ENCODE measurements at regions not wholly inside any gene's neighbourhood (a gene's known extent, or its start where the extent isn't known, plus 50 kb on each side); places are given as distances from the start of the nearest gene placed in this dataset.

DNA sequence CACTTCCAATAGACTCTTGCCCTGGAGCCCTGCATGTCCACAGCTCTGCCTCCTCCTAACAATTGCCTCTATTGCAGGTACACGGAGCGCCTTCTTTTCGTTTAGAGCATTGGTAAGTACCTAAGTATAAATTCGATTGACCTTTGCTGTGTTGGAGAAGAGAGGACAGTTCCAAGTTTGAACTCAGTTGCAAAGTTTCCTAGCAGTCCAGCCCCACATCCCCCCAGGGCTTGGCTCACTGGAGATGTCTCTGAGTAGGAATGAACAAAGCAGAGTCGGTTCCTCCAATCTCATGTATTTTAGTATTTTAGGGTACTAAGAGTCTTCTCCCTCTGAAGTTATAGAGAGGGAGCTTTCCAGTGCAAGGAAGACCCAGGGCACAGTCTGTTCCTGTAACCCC lies 238.9 kb upstream of the AJAP1 start:
- H3K36me3 Mint-ChIP-seq (ENCODE audit: low read depth): no peaks in the 10 kb centered on the region
- no peak overlapping the region for H3K27ac Mint-ChIP-seq
- H3K27me3 Mint-ChIP-seq: peaks cover 9% of the 10 kb centered on the region
- no peak overlapping the region for H3K4me3 Mint-ChIP-seq
- H3K4me1 Mint-ChIP-seq (ENCODE audit: low read depth): no peaks in the 10 kb centered on the region
- H3K9me3 Mint-ChIP-seq: peaks cover 16% of the 10 kb centered on the region

DNA sequence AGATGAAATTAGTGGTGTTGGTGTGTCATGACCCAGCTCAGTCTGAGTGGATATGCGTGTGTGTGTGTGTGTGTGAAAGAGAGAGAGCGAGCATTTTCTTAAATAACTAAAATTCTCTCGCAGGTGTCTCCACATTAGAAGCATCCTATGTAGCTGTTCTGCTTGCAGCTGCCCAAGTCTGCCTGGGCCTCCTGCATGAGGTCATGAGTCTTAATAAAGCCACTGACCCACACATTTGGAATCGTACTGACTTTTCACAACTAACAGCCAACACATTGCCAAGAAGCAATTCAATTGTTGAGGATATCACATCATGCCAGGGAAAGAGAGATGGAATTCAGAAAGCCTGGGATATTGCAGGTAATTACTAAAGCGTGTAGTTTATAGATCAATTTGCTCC lies 238.2 kb upstream of the AJAP1 start:
- H3K9me3 Mint-ChIP-seq: peaks cover 16% of the 10 kb centered on the region

DNA sequence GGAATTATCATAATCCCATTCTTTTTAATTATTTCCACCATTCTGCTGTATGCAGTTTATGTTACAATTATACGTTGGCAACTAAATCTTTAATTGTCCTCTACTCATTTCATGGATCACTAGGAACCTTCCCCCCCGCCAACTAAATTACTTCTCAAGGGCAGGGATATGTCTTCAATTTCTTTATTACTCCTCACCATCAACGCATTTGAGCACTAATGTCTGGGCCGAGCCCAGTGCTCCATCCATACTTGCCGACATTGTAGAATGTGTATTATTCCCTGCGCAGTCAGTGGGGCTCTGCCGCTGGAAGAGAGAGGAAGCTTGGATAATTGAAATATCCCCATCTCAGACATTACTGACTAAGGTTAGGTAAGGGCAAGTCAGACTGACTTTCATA lies 236.4 kb upstream of the AJAP1 start:
- Mint-ChIP-seq H3K4me1 (ENCODE audit: low read depth) (no peaks in the 10 kb centered on the region), H3K9me3 (peaks cover 16% of the 10 kb centered on the region), H3K27ac (no peak overlapping the region), H3K36me3 (ENCODE audit: low read depth) (no peaks in the 10 kb centered on the region), H3K4me3 (no peak overlapping the region), H3K27me3 (peaks cover 17% of the 10 kb centered on the region)

More for the DNA sequence above, 238.2 kb upstream of the AJAP1 start:
- H3K36me3 Mint-ChIP-seq (ENCODE audit: low read depth): no peaks in the 10 kb centered on the region
- no peak overlapping the region for H3K27ac Mint-ChIP-seq
- no peaks in the 10 kb centered on the region for H3K4me1 Mint-ChIP-seq (ENCODE audit: low read depth)
- peaks cover 9% of the 10 kb centered on the region for H3K27me3 Mint-ChIP-seq
- H3K4me3 Mint-ChIP-seq: no peak overlapping the region

DNA sequence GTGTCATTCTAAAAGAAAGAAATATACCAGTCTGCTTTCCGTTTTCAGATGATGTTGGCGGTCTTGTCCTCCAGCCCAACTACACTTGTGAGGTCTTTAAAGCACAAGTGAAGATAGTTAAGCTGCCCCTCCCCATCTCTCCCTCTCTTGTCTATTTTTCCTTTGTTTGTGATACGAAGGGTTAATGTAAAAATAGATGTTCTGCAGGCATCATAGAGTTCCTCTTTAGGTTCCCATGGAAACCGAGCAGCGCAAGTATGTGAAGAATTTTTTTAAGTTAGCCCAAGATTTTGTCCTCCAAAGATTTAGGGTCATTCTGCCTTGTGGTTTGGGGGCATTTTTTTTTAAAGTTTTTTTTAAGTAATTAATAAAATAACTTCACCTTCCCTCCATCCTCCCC lies 232.4 kb upstream of the AJAP1 start:
- Mint-ChIP-seq H3K9me3 (peaks cover 12% of the 10 kb centered on the region), H3K36me3 (ENCODE audit: low read depth) (no peaks in the 10 kb centered on the region), H3K4me3 (no peak overlapping the region), H3K27me3 (peaks cover 13% of the 10 kb centered on the region), H3K4me1 (ENCODE audit: low read depth) (no peaks in the 10 kb centered on the region), H3K27ac (no peak overlapping the region)

DNA sequence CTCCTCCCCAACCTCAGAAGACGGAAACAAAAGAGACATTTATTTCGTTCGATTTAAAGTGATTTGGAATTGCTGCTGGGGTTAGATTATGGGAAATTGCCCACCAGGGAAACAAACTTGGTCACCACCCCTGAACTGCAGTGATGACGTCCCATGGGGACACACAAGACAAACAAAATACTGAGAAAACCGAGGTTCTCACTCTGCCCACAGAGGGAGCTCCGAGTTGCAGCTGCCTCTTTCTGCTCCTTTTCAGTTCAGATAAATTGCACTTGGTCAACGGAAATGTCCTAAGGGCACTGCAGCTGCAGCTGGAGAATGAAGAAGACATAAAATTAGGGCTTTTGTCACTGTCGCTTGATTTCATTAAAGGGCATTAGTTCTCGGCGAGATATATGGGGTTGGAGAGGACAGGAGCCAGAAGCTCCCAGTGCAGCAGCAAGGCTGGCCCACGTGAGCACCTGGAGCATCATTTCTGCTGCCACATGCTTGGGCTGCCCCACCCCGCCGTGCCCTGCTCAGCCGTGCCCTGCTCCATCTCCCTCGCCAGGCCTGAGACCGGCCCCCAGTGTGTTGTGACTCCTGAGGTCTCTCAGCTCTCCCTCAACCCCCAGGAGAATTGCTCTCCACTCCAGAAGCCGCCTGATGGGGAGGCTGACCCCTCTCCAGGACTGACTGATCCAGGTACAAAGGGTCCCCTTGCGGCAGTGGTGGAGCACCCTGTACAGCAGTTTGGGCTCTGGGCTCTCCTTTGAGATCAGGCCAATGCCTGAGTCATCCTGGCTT lies 231.7 kb upstream of the AJAP1 start:
- no peak overlapping the region for H3K27ac Mint-ChIP-seq
- peaks cover 13% of the 10 kb centered on the region for H3K27me3 Mint-ChIP-seq
- no peaks in the 10 kb centered on the region for H3K4me1 Mint-ChIP-seq (ENCODE audit: low read depth)
- H3K4me3 Mint-ChIP-seq: no peak overlapping the region
- H3K36me3 Mint-ChIP-seq (ENCODE audit: low read depth): no peaks in the 10 kb centered on the region
- H3K9me3 Mint-ChIP-seq: peaks cover 16% of the 10 kb centered on the region

DNA sequence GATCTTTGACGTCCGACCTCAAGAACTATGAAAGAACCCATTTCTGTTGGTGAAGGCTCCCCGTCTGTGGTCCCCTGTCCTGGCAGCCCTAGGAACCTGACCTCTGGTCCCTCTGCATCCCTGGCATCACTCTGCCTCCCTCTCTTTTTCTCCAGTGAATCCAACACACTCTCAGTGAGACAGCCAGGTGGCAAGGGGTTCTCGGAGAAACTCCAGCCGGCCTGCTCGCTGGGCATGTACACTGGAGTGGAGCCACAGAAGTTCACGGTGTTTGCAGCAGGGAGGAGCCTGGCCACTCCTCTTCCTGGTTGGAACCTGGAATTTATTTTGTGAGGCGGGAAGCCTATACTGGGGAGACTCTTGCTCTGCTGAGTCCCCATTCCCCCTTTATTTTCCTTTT lies 230.2 kb upstream of the AJAP1 start:
- Mint-ChIP-seq H3K4me3 (no peak overlapping the region), H3K9me3 (peaks cover 12% of the 10 kb centered on the region), H3K4me1 (ENCODE audit: low read depth) (no peaks in the 10 kb centered on the region), H3K36me3 (ENCODE audit: low read depth) (no peaks in the 10 kb centered on the region), H3K27ac (no peak overlapping the region), H3K27me3 (peaks cover 8% of the 10 kb centered on the region)

DNA sequence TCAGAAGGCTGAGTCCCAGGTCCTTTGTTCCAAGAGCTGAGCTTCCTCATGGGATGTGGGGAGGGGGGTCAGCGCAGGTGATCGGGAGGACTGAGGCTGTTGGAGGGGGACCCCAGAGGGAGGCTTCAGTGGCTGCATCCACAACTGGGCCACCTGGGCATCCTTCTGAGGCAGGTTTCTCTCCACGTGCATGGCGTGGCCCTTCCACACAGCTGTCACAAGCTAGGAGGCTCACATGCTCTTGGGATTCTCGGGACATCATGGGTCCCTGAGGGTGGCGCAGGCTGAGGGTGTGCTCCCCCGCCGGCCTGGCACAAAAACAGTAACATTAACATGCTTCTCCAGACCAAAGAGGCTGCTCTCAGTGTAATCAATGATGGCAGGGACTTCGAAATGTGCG lies 229.6 kb upstream of the AJAP1 start:
- peaks cover 9% of the 10 kb centered on the region for H3K9me3 Mint-ChIP-seq
- H3K4me3 Mint-ChIP-seq: no peak overlapping the region
- H3K36me3 Mint-ChIP-seq (ENCODE audit: low read depth): no peaks in the 10 kb centered on the region
- H3K27ac Mint-ChIP-seq: no peak overlapping the region
- H3K4me1 Mint-ChIP-seq (ENCODE audit: low read depth): no peaks in the 10 kb centered on the region
- H3K27me3 Mint-ChIP-seq: peaks cover 8% of the 10 kb centered on the region

DNA sequence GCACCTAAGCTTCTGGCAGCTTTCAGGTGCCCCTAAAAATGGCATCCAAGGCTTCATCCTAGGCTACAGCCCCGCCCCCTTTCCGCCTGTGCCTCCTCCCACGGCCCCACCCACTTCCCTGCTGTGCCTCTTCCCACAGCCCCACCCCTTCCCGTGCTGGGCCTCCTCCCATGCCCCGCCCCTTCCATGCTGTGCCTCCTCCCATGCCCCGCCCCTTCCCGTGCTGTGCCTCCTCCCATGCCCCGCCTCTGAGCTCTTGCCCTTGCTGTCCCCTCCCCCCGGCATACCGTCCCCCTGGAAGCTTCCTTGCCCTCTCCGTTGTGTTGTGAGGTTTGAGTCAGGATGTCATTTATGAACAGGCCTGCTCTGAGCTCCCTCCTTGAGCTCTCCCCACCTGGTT lies 228.5 kb upstream of the AJAP1 start:
- Mint-ChIP-seq H3K4me1 (ENCODE audit: low read depth) (no peaks in the 10 kb centered on the region), H3K27ac (no peak overlapping the region), H3K27me3 (peaks cover 8% of the 10 kb centered on the region), H3K36me3 (ENCODE audit: low read depth) (no peaks in the 10 kb centered on the region), H3K9me3 (peaks cover 7% of the 10 kb centered on the region), H3K4me3 (no peak overlapping the region)

DNA sequence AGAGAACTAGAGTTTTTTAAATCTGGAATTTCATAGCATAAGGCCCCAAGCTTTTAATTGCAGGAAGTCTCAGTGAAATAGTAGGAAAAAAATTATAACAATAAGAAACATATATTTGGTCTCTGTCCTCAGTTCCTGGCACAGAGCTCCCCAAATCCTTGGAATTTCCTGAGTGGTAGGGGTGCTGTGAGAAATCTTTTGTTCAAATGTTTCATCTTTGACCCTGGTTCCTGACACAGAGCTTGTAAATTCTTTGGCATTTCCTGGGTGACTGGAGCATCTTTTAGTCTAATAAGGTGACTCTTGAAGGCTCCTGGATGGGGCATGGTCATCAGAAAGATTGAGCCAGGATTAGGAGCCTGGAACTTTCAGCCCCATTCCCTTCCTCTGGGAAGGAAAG lies 225.7 kb upstream of the AJAP1 start:
- H3K27me3 Mint-ChIP-seq: no peaks in the 10 kb centered on the region
- H3K4me3 Mint-ChIP-seq: no peak overlapping the region
- no peak overlapping the region for H3K27ac Mint-ChIP-seq
- H3K36me3 Mint-ChIP-seq (ENCODE audit: low read depth): no peaks in the 10 kb centered on the region
- H3K9me3 Mint-ChIP-seq: peaks cover 7% of the 10 kb centered on the region
- no peaks in the 10 kb centered on the region for H3K4me1 Mint-ChIP-seq (ENCODE audit: low read depth)

DNA sequence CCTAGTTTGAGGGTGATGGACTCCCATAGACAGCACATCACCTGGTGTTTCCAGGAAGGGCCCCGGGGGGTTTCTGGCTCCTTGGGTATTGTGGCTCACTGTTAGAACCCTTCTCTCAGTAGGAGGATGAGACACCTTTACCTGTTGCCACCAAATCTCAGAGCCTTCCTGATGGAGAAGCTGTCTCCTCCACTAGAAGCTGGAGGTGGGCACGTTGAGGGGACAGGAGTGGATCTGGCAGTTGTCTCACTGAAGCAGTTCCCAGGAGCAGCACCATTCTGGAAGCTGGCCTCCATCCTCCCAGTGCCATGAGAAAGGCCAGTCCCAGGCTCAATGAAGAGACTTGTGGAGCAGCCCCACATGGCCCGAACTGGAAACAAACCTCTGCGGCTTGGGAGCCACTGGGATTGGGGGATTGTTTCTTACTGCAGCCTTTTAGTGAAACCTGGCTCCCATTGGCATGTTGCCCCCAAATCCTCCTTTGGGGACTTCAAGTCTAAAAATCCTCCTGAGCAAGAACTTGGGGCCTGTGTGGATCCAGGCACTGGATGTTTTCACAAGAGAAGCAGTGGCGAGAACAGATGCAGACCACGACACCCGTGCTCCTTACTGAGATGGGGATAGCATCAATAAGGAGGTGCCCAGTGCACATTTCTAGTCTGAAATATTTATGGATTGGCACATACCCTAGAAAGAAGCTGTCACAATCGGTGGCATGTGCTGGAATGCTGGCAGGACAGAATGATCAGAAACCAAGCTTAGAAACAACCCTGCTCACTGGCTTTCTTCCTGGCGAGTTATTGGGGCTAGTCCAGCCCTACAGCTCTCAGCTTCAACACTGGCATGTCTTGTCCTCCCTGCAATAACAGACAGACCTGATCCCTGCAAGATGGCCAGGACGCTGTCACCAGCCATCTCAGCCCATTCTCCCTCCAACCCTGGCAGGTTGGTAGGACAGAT lies 223.7 kb upstream of the AJAP1 start:
- Mint-ChIP-seq H3K4me1 (ENCODE audit: low read depth) (no peaks in the 10 kb centered on the region), H3K9me3 (peaks cover 7% of the 10 kb centered on the region), H3K36me3 (ENCODE audit: low read depth) (no peaks in the 10 kb centered on the region), H3K27me3 (no peaks in the 10 kb centered on the region), H3K4me3 (no peak overlapping the region), H3K27ac (no peak overlapping the region)

DNA sequence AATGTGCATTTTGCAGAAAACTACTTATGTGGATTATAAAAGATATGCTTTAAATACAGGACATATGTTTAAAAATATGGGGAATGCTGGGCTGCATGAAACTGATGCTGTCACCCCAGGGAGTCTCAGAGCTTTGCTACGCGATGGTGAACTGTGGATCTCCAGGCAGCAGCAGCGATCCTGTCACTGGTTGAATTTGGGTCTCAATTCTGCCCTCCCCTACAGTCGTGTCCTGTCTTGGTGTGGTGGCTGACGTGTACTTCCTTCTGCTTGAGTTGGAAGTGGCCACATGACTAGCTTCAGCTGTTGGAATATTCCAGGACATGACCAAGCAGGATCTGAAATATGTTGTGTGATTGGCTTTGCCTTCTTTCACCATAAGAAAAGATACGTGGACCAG lies 222.9 kb upstream of the AJAP1 start:
- Mint-ChIP-seq H3K27me3 (no peaks in the 10 kb centered on the region), H3K4me3 (no peak overlapping the region), H3K36me3 (ENCODE audit: low read depth) (no peaks in the 10 kb centered on the region), H3K27ac (no peak overlapping the region), H3K4me1 (ENCODE audit: low read depth) (no peaks in the 10 kb centered on the region), H3K9me3 (peaks cover 7% of the 10 kb centered on the region)

DNA sequence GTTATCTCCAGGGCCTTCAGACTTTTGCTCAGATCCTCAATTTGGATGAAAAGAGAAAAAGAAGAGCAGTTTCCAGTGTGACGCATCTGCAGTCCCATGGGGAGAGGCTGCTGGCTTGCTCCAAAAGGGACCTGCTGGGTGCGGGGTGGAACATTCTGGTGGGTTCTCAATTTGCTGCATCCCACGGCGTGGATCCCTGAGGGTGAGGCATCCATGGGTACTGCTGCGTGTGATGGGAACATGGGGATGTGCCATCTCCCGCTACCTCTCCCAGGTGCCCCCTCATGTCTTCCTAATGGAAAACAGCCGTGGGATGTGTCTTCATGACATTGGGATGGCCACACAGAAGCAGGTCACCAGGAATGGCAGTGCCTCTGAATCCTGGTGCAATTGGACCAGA lies 221.3 kb upstream of the AJAP1 start:
- Mint-ChIP-seq H3K4me1 (ENCODE audit: low read depth) (no peaks in the 10 kb centered on the region), H3K27me3 (peaks cover 5% of the 10 kb centered on the region), H3K36me3 (ENCODE audit: low read depth) (no peaks in the 10 kb centered on the region), H3K9me3 (peaks cover 9% of the 10 kb centered on the region), H3K4me3 (no peak overlapping the region), H3K27ac (no peak overlapping the region)

DNA sequence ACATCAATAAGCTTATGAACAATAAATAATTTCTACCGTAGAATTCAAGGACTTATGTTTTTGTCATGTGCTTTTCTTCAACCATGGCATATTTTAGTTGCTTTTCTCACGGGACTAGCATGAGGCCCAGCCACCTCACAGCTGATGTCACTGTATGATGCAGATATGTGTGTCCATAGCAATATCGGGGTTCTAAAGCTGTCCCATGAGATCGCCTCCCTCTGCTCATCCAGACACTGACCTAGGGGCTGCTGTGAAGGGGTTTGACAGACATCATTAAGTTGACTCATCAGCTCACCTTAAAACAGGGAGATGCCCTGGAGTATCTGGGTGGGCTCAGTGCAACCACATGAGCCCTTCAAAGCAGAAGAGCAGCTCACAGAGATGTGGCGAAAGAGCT lies 210.3 kb upstream of the AJAP1 start:
- no peak overlapping the region for H3K27ac Mint-ChIP-seq
- H3K36me3 Mint-ChIP-seq (ENCODE audit: low read depth): no peaks in the 10 kb centered on the region
- H3K9me3 Mint-ChIP-seq: no peaks in the 10 kb centered on the region
- H3K4me3 Mint-ChIP-seq: no peak overlapping the region
- peaks cover 17% of the 10 kb centered on the region for H3K27me3 Mint-ChIP-seq
- no peaks in the 10 kb centered on the region for H3K4me1 Mint-ChIP-seq (ENCODE audit: low read depth)

DNA sequence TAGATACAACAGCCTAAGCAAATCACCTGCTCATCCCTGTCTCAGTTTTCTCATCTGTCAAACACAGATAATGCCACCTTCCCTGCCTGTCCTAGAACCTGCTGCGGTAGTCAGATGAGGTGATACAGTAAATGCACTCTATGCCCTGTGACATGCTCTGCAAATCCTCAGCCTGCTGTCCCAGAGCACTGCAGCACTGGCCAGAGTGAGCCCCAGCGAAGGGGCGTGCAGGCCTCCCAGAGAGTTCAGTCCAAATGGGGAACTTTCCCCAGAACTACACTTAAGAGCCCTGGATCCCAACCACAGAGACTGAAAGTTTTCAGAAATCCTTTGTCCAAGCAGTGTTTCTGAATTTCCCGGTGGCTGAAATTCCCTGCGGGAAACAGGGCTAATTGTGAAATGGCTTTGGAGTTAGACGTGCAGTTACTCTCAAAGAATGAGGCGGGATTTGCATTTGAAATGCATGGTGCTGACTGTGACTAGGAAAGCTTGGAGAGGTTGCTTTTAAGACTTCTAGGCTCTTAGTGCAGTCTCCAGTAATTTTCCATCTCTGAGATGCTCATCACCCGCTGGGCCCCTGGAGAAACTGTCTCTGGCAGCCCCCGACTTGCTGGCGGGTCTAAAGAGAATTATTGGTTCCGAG lies 206.5 kb upstream of the AJAP1 start:
- Mint-ChIP-seq H3K27me3 (peaks cover 15% of the 10 kb centered on the region), H3K27ac (no peak overlapping the region), H3K4me1 (ENCODE audit: low read depth) (no peaks in the 10 kb centered on the region), H3K9me3 (no peaks in the 10 kb centered on the region), H3K4me3 (no peak overlapping the region), H3K36me3 (ENCODE audit: low read depth) (no peaks in the 10 kb centered on the region)

DNA sequence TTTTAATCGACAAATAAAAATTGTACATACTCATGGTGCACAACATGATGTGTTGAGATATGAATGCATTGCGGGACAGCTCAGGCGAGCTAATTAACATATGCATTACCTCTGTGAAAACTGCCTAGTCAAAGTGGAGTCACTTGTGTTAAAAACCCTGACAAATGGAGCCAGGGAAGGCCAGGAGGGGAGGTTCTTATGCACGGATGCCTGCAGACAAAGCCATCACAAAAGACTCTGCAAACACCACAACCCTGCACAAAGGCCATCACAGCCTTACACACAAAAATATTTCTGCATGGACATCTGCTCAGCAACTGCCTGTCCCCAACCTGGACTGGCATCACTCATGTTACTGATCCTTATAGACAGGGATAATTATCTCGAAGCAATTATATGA lies 204.4 kb upstream of the AJAP1 start:
- H3K4me1 Mint-ChIP-seq (ENCODE audit: low read depth): no peaks in the 10 kb centered on the region
- H3K36me3 Mint-ChIP-seq (ENCODE audit: low read depth): no peaks in the 10 kb centered on the region
- H3K27ac Mint-ChIP-seq: no peak overlapping the region
- H3K4me3 Mint-ChIP-seq: no peak overlapping the region
- peaks cover 21% of the 10 kb centered on the region for H3K27me3 Mint-ChIP-seq
- H3K9me3 Mint-ChIP-seq: no peaks in the 10 kb centered on the region
